ENCODE measurements at regions not wholly inside any gene's neighbourhood (a gene's known extent, or its start where the extent isn't known, plus 50 kb on each side); places are given as distances from the start of the nearest gene placed in this dataset.

- BruUV-seq (replicated peaks), result no TSS peak
These were observed 106.3 kb upstream of the CSF3R start for GRCh38 chr1:36588972-36589371.

GRCh38 chr1:36585569-36586548 lies 103.1 kb upstream of the CSF3R start:
- TF ChIP-seq CTCF (IDR thresholded peaks at IDR 0.05; ENCODE audit: unreplicated experiment), result no peak
- H3K36me3 Mint-ChIP-seq (ENCODE audit: insufficient read depth, unreplicated experiment), result no peaks in the 10 kb centered on the region
- H3K27ac Mint-ChIP-seq (ENCODE audit: unreplicated experiment), result no peak overlapping the region
- no peak overlapping the region for H3K4me3 Mint-ChIP-seq (ENCODE audit: low read depth, unreplicated experiment)
- BruUV-seq (replicated peaks), result no TSS peak
- CTCF ChIA-PET, result interaction anchor here (0.7 to 0.9 kb wide), 3 partner anchors 8 to 1822 kb away, joined by 3 to 4 read pairs (median 3); no protein-coding TSS in a partner anchor
- H3K9me3 Mint-ChIP-seq (ENCODE audit: low read depth, unreplicated experiment), result no peaks in the 10 kb centered on the region
- no peak for DNase-seq
- peaks cover 12% of the 10 kb centered on the region for H3K4me1 Mint-ChIP-seq (ENCODE audit: low read depth, unreplicated experiment)
- intact Hi-C loops (cut with micrococcal nuclease; ENCODE audit: unreplicated experiment), result no loop called here
- peaks cover 100% of the 10 kb centered on the region for H3K27me3 Mint-ChIP-seq (ENCODE audit: unreplicated experiment)

More at GRCh38 chr1:36588972-36589371, 106.3 kb upstream of the CSF3R start:
- DNase-seq, result no peak
- intact Hi-C loops (cut with micrococcal nuclease; ENCODE audit: unreplicated experiment), result no loop called here
- Mint-ChIP-seq H3K27me3 (ENCODE audit: unreplicated experiment) (peaks cover 100% of the 10 kb centered on the region), H3K9me3 (ENCODE audit: low read depth, unreplicated experiment) (no peaks in the 10 kb centered on the region), H3K4me1 (ENCODE audit: low read depth, unreplicated experiment) (no peaks in the 10 kb centered on the region), H3K4me3 (ENCODE audit: low read depth, unreplicated experiment) (no peak overlapping the region), H3K27ac (ENCODE audit: unreplicated experiment) (no peak overlapping the region), H3K36me3 (ENCODE audit: insufficient read depth, unreplicated experiment) (no peaks in the 10 kb centered on the region)
- TF ChIP-seq CTCF (IDR thresholded peaks at IDR 0.05; ENCODE audit: unreplicated experiment), result no peak
- CTCF ChIA-PET, result interaction anchor here (0.6 kb wide), 1 partner anchor 252 kb away, joined by 3 read pairs; no protein-coding TSS in a partner anchor

- no peak for DNase-seq
- no peak overlapping the region for H3K4me3 Mint-ChIP-seq (ENCODE audit: low read depth, unreplicated experiment)
- H3K27ac Mint-ChIP-seq (ENCODE audit: unreplicated experiment), result no peak overlapping the region
- no peak for TF ChIP-seq CTCF (IDR thresholded peaks at IDR 0.05; ENCODE audit: unreplicated experiment)
- CTCF ChIA-PET, result interaction anchor here (0.7 kb wide), 1 partner anchor 9 kb away, joined by 3 read pairs; no protein-coding TSS in a partner anchor
- peaks cover 12% of the 10 kb centered on the region for H3K4me1 Mint-ChIP-seq (ENCODE audit: low read depth, unreplicated experiment)
- H3K36me3 Mint-ChIP-seq (ENCODE audit: insufficient read depth, unreplicated experiment), result no peaks in the 10 kb centered on the region
- no peaks in the 10 kb centered on the region for H3K9me3 Mint-ChIP-seq (ENCODE audit: low read depth, unreplicated experiment)
- H3K27me3 Mint-ChIP-seq (ENCODE audit: unreplicated experiment), result peaks cover 100% of the 10 kb centered on the region
- intact Hi-C loops (cut with micrococcal nuclease; ENCODE audit: unreplicated experiment), result no loop called here
- no TSS peak for BruUV-seq (replicated peaks)
These were observed 102.3 kb upstream of the CSF3R start for GRCh38 chr1:36584874-36585453.

- Mint-ChIP-seq H3K27ac (ENCODE audit: unreplicated experiment) (no peak overlapping the region), H3K9me3 (ENCODE audit: low read depth, unreplicated experiment) (no peaks in the 10 kb centered on the region), H3K27me3 (ENCODE audit: unreplicated experiment) (peaks cover 100% of the 10 kb centered on the region), H3K4me1 (ENCODE audit: low read depth, unreplicated experiment) (peaks cover 12% of the 10 kb centered on the region), H3K4me3 (ENCODE audit: low read depth, unreplicated experiment) (no peak overlapping the region), H3K36me3 (ENCODE audit: insufficient read depth, unreplicated experiment) (no peaks in the 10 kb centered on the region)
- CTCF ChIA-PET, result no interaction called here
- no peak for DNase-seq
- no peak for TF ChIP-seq CTCF (IDR thresholded peaks at IDR 0.05; ENCODE audit: unreplicated experiment)
- intact Hi-C loops (cut with micrococcal nuclease; ENCODE audit: unreplicated experiment), result no loop called here
- no TSS peak for BruUV-seq (replicated peaks)
These were observed 101.5 kb upstream of the CSF3R start for GRCh38 chr1:36583980-36584782.

All from Calu3 (cell line).